VCaP (cell line): ENCODE measurements at regions not wholly inside any gene's neighbourhood (a gene's known extent, or its start where the extent isn't known, plus 50 kb on each side); places are given as distances from the start of the nearest gene placed in this dataset.

ENCODE experiments used
- H3K27ac ChIP-seq: fragments of 450-650 bp; 2 replicates; pipeline ENCODE4 v1.5.1; 2017
- CTCF ChIP-seq: fragments of 450-650 bp; conservative IDR thresholded peaks from 2 replicates; pipeline ENCODE4 v1.5.1; 2017; ENCODE audit warnings: mild to moderate bottlenecking, moderate library complexity

GRCh38 chr20:22442318-22442717 is 142.1 kb downstream of the FOXA2 start:
- TF ChIP-seq CTCF: no peak
- no peak overlapping the region for H3K27ac ChIP-seq

- TF ChIP-seq CTCF: peak; percentile 56; the same call in 1 of the 2 replicates
- H3K27ac ChIP-seq: no peak overlapping the region
Measured at GRCh38 chr20:22438926-22439325, 145.4 kb downstream of the FOXA2 start.

GRCh38 chr20:22438346-22438745 is 146.0 kb downstream of the FOXA2 start:
- H3K27ac ChIP-seq: no peak overlapping the region
- TF ChIP-seq CTCF: no peak

- no peak overlapping the region for H3K27ac ChIP-seq
- TF ChIP-seq CTCF: no peak
Measured at GRCh38 chr20:22437354-22437753, 147.0 kb downstream of the FOXA2 start.

GRCh38 chr20:22431419-22431818 is 153.0 kb downstream of the FOXA2 start:
- H3K27ac ChIP-seq: no peak overlapping the region
- TF ChIP-seq CTCF: no peak

- no peak for TF ChIP-seq CTCF
- no peak overlapping the region for H3K27ac ChIP-seq
Measured at GRCh38 chr20:22430746-22431168, 153.6 kb downstream of the FOXA2 start.

GRCh38 chr20:22430154-22430745 is 154.1 kb downstream of the FOXA2 start:
- no peak overlapping the region for H3K27ac ChIP-seq
- no peak for TF ChIP-seq CTCF
